OCI-LY1 (cell line): ENCODE measurements at regions not wholly inside any gene's neighbourhood (a gene's known extent, or its start where the extent isn't known, plus 50 kb on each side); places are given as distances from the start of the nearest gene placed in this dataset.

Source experiments
- CTCF ChIP-seq: fragments of 200-600 bp; sonication (generic), shearing (Covaris generic); IDR thresholded peaks from 2 replicates; pipeline ENCODE4 v1.5.1; 2017; ENCODE audit warnings: mild to moderate bottlenecking, antibody characterized with exemption, low read length, moderate library complexity, mixed read lengths
- EZH2 ChIP-seq: fragments of 200-600 bp; sonication (generic), shearing (Covaris generic); IDR thresholded peaks from 2 replicates; pipeline ENCODE4 v1.8.0; 2017; ENCODE audit warnings: borderline replicate concordance, mixed run types, mild to moderate bottlenecking, antibody characterized with exemption, low read length, moderate library complexity, mixed read lengths

- TF ChIP-seq CTCF: no peak
- TF ChIP-seq EZH2: no peak
Measured at GRCh38 chr9:82447343-82447742, 458.8 kb downstream of the SPATA31D1 start.
